ENCODE measurements at regions not wholly inside any gene's neighbourhood (a gene's known extent, or its start where the extent isn't known, plus 50 kb on each side); places are given as distances from the start of the nearest gene placed in this dataset.

DNA sequence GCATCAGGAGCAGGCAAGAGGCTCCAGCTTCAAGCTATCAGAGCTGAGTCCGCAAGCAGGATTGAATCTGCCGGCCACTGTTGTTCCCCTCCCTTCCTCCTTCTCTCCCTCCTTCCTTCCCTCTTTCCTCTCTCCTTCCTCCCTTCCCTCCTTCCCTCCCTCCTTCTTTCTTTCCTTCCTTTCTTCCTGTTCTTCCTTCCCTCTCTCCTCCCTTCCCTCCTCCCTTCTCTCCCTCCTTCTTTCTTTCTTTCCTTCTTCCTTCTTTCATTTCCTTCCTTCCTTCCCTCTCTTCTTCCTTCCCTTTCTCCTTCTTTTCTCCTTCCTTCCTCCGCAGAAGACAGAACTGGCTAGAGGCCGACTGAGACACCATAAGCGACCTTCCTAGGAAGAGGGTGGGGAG lies 534.0 kb downstream of the NPHP4 start:
- no peaks in the 10 kb centered on the region for H3K36me3 ChIP-seq (ENCODE audit: insufficient read depth, low read depth, low read length)
- H3K27me3 ChIP-seq (ENCODE audit: insufficient read depth, low read length) = no peaks in the 10 kb centered on the region
- no peak overlapping the region for H3K9ac ChIP-seq (ENCODE audit: low read depth, low read length)
- no peak overlapping the region for H3K27ac ChIP-seq (ENCODE audit: low read length)
- 0 out of 2 replicates have a peak, but pooled peaks cover 3% of the 10 kb centered on the region for H3K4me1 ChIP-seq (ENCODE audit: insufficient read depth, low read length)
- no peak overlapping the region for H3K4me3 ChIP-seq (ENCODE audit: low read length)
- no peaks in the 10 kb centered on the region; the same call in 1 of the 2 replicates for H3K9me3 ChIP-seq (ENCODE audit: insufficient read depth, low read depth, low read length)

GRCh38 chr1:5456090-5456811 lies 536.0 kb downstream of the NPHP4 start:
- Histone ChIP-seq H3K4me1 (ENCODE audit: insufficient read depth, low read length) (0 out of 2 replicates have a peak, but pooled peaks cover 3% of the 10 kb centered on the region), H3K4me3 (ENCODE audit: low read length) (no peak overlapping the region), H3K36me3 (ENCODE audit: insufficient read depth, low read depth, low read length) (no peaks in the 10 kb centered on the region), H3K27ac (ENCODE audit: low read length) (no peak overlapping the region), H3K27me3 (ENCODE audit: insufficient read depth, low read length) (no peaks in the 10 kb centered on the region), H3K9me3 (ENCODE audit: insufficient read depth, low read depth, low read length) (no peaks in the 10 kb centered on the region), H3K9ac (ENCODE audit: low read depth, low read length) (no peak overlapping the region)

- no peaks in the 10 kb centered on the region for H3K36me3 ChIP-seq (ENCODE audit: insufficient read depth, low read depth, low read length)
- H3K9ac ChIP-seq (ENCODE audit: low read depth, low read length) = no peak overlapping the region
- 0 out of 2 replicates have a peak, but pooled peaks cover 3% of the 10 kb centered on the region for H3K4me1 ChIP-seq (ENCODE audit: insufficient read depth, low read length)
- H3K27ac ChIP-seq (ENCODE audit: low read length) = no peak overlapping the region
- H3K9me3 ChIP-seq (ENCODE audit: insufficient read depth, low read depth, low read length) = no peaks in the 10 kb centered on the region
- no peaks in the 10 kb centered on the region for H3K27me3 ChIP-seq (ENCODE audit: insufficient read depth, low read length)
- no peak overlapping the region for H3K4me3 ChIP-seq (ENCODE audit: low read length)
Observed at GRCh38 chr1:5455651-5456050, 536.6 kb downstream of the NPHP4 start.

DNA sequence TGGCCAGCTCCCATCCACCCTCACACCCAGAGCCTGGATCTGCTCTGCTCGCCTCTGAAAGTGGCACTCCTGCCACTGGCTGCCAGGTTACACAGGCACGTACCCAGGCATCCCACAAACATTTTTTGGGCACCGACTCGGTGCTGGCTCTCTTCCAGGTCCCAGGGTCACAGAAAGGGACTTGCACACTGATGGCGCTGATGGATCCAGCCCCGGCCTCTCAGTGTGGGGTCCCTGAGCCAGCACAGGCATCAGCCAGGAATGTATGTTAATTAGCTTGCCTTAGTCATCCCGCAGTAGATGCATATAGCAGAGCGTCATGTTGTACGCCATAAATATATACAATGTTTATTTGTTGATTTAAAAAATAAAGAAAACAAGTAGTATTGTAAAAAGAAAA lies 537.2 kb downstream of the NPHP4 start:
- Histone ChIP-seq H3K9ac (ENCODE audit: low read depth, low read length) (no peak overlapping the region), H3K4me3 (ENCODE audit: low read length) (no peak overlapping the region), H3K36me3 (ENCODE audit: insufficient read depth, low read depth, low read length) (no peaks in the 10 kb centered on the region), H3K9me3 (ENCODE audit: insufficient read depth, low read depth, low read length) (no peaks in the 10 kb centered on the region), H3K4me1 (ENCODE audit: insufficient read depth, low read length) (0 out of 2 replicates have a peak, but pooled peaks cover 3% of the 10 kb centered on the region), H3K27ac (ENCODE audit: low read length) (no peak overlapping the region), H3K27me3 (ENCODE audit: insufficient read depth, low read length) (no peaks in the 10 kb centered on the region)

DNA sequence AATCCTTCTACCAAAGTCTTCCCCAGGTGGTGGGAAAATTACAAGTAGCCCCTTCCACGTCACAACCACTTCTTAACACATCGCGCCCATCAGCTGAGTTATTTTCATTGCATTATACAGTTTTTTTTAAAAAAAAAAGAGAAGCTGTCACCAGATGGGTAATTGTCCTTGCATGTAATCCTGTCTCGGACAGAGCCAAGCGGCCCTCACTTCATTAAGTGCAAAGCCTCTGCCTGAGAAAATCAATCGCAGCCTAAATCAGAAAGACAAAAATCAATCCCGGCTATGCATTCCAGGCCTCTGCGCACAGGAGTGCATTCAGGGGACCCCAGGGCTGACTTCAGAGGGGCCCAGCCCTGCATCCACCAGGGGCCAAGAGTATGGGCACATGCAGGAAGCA lies 538.9 kb downstream of the NPHP4 start:
- Histone ChIP-seq H3K9me3 (ENCODE audit: insufficient read depth, low read depth, low read length) (no peaks in the 10 kb centered on the region), H3K27me3 (ENCODE audit: insufficient read depth, low read length) (no peaks in the 10 kb centered on the region), H3K4me3 (ENCODE audit: low read length) (no peak overlapping the region), H3K27ac (ENCODE audit: low read length) (no peak overlapping the region), H3K9ac (ENCODE audit: low read depth, low read length) (no peak overlapping the region), H3K4me1 (ENCODE audit: insufficient read depth, low read length) (0 out of 2 replicates have a peak, but pooled peaks cover 3% of the 10 kb centered on the region), H3K36me3 (ENCODE audit: insufficient read depth, low read depth, low read length) (no peaks in the 10 kb centered on the region)

DNA sequence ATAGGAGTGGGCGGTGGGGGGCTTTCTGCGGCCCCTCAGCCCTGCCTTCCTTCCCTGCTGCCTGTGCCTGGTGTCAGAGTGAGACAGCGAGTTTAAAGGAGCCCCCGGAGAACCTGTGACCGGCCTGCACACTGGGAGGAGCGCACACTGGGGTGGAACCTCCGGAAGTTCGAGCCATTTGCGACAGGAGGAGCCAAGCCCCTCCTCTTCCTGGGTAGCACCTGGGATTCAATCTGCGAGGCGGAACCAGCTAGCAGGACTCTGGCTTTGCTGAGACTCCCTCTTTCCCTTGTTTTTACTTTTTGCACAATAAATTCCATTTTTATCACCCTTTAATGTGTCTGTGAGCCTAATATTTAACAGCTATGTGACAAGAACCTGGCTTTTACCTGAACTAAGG lies 540.6 kb downstream of the NPHP4 start:
- H3K9me3 ChIP-seq (ENCODE audit: insufficient read depth, low read depth, low read length) = no peaks in the 10 kb centered on the region
- no peaks in the 10 kb centered on the region for H3K27me3 ChIP-seq (ENCODE audit: insufficient read depth, low read length)
- no peaks in the 10 kb centered on the region for H3K36me3 ChIP-seq (ENCODE audit: insufficient read depth, low read depth, low read length)
- no peak overlapping the region for H3K27ac ChIP-seq (ENCODE audit: low read length)
- no peak overlapping the region for H3K4me3 ChIP-seq (ENCODE audit: low read length)
- no peak overlapping the region for H3K9ac ChIP-seq (ENCODE audit: low read depth, low read length)
- 0 out of 2 replicates have a peak, but pooled peaks cover 3% of the 10 kb centered on the region for H3K4me1 ChIP-seq (ENCODE audit: insufficient read depth, low read length)

- Histone ChIP-seq H3K4me3 (ENCODE audit: low read length) (no peak overlapping the region), H3K9ac (ENCODE audit: low read depth, low read length) (no peak overlapping the region), H3K36me3 (ENCODE audit: insufficient read depth, low read depth, low read length) (no peaks in the 10 kb centered on the region), H3K4me1 (ENCODE audit: insufficient read depth, low read length) (no peaks in the 10 kb centered on the region), H3K9me3 (ENCODE audit: insufficient read depth, low read depth, low read length) (no peaks in the 10 kb centered on the region), H3K27ac (ENCODE audit: low read length) (no peak overlapping the region), H3K27me3 (ENCODE audit: insufficient read depth, low read length) (no peaks in the 10 kb centered on the region)
Observed at GRCh38 chr1:5448486-5448885, 543.7 kb downstream of the NPHP4 start.

- Histone ChIP-seq H3K9ac (ENCODE audit: low read depth, low read length) (no peak overlapping the region), H3K27me3 (ENCODE audit: insufficient read depth, low read length) (no peaks in the 10 kb centered on the region), H3K4me3 (ENCODE audit: low read length) (no peak overlapping the region), H3K27ac (ENCODE audit: low read length) (no peak overlapping the region), H3K4me1 (ENCODE audit: insufficient read depth, low read length) (no peaks in the 10 kb centered on the region), H3K9me3 (ENCODE audit: insufficient read depth, low read depth, low read length) (no peaks in the 10 kb centered on the region), H3K36me3 (ENCODE audit: insufficient read depth, low read depth, low read length) (no peaks in the 10 kb centered on the region)
Observed at GRCh38 chr1:5447503-5447960, 544.7 kb downstream of the NPHP4 start.

DNA sequence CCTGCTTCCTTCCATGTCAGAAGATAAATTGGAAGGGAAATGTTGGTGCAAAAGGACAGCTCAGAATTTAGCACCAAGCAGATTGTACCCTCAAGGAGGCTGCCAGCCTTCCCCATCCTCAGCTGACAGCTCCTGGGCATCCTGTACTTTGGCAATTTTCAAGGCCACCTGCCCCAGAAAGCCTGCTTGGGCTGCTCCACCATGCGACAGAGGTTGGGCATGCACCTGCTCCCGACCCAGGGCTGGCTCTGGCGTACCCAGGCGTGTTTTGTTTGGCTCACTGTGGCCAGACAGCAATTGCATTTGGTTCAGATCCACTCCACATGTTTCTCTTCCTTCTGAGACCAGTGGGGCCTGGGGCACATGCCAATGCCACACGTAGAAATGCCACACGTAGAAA lies 547.8 kb downstream of the NPHP4 start:
- Histone ChIP-seq H3K9me3 (ENCODE audit: insufficient read depth, low read depth, low read length) (no peaks in the 10 kb centered on the region), H3K27me3 (ENCODE audit: insufficient read depth, low read length) (no peaks in the 10 kb centered on the region), H3K4me3 (ENCODE audit: low read length) (no peak overlapping the region)

DNA sequence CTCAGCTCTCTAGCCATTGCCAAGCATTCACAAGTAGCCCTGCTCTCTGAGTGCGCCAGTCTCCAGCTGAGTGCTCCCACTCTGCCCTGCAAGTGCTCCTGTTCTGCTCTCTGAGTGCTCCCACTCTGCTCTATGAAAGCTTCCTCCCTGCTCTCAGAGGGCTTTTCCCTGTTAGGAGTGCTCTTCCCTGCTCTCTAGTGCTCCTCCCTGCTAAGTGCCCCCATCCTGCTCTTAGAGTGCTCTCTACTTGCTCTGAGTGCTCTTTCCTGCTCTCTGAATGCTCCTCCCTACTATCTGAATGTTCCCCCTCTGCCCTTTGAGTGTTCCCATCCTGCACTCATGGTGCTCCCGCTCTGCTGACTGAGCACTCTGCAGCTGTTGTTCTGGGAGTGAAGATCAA lies 555.4 kb downstream of the NPHP4 start:
- no peak overlapping the region for H3K4me3 ChIP-seq (ENCODE audit: low read length)
- no peaks in the 10 kb centered on the region for H3K27me3 ChIP-seq (ENCODE audit: insufficient read depth, low read length)
- H3K9ac ChIP-seq (ENCODE audit: low read depth, low read length) = no peak overlapping the region
- H3K4me1 ChIP-seq (ENCODE audit: insufficient read depth, low read length) = no peaks in the 10 kb centered on the region
- no peak overlapping the region for H3K27ac ChIP-seq (ENCODE audit: low read length)
- H3K9me3 ChIP-seq (ENCODE audit: insufficient read depth, low read depth, low read length) = peaks cover 12% of the 10 kb centered on the region
- no peaks in the 10 kb centered on the region for H3K36me3 ChIP-seq (ENCODE audit: insufficient read depth, low read depth, low read length)

More for the DNA sequence above, 547.8 kb downstream of the NPHP4 start:
- Histone ChIP-seq H3K4me1 (ENCODE audit: insufficient read depth, low read length) (no peaks in the 10 kb centered on the region), H3K9ac (ENCODE audit: low read depth, low read length) (no peak overlapping the region), H3K36me3 (ENCODE audit: insufficient read depth, low read depth, low read length) (no peaks in the 10 kb centered on the region), H3K27ac (ENCODE audit: low read length) (no peak overlapping the region)

GRCh38 chr1:5435414-5435813 lies 556.8 kb downstream of the NPHP4 start:
- H3K9me3 ChIP-seq (ENCODE audit: insufficient read depth, low read depth, low read length) = peaks cover 12% of the 10 kb centered on the region

DNA sequence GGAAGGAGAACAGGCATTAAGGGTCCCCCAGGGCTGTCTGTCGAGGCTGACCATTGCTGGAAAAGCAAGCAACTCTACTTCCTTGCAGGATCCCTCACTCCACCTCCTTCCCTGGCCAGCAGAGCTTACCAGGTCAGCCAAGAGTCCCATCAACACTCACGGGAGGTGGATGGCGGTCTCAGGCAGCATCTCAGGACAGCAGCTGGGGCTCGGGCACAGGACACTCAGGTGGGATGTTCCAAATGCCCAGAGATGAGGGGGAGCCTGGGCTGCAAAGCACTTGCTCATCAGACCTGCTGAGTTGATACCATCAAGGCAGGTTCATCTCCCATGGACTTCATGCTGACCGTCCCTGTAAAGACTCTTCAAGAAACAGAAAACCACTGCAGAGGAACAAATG lies 559.8 kb downstream of the NPHP4 start:
- H3K9me3 ChIP-seq (ENCODE audit: insufficient read depth, low read depth, low read length) = peaks cover 2% of the 10 kb centered on the region; the same call in 1 of the 2 replicates
- H3K4me3 ChIP-seq (ENCODE audit: low read length) = no peak overlapping the region
- peaks cover 20% of the 10 kb centered on the region for H3K4me1 ChIP-seq (ENCODE audit: insufficient read depth, low read length)
- H3K36me3 ChIP-seq (ENCODE audit: insufficient read depth, low read depth, low read length) = no peaks in the 10 kb centered on the region
- H3K27ac ChIP-seq (ENCODE audit: low read length) = no peak overlapping the region
- H3K9ac ChIP-seq (ENCODE audit: low read depth, low read length) = no peak overlapping the region
- H3K27me3 ChIP-seq (ENCODE audit: insufficient read depth, low read length) = no peaks in the 10 kb centered on the region

More at GRCh38 chr1:5435414-5435813, 556.8 kb downstream of the NPHP4 start:
- H3K9ac ChIP-seq (ENCODE audit: low read depth, low read length) = no peak overlapping the region
- no peaks in the 10 kb centered on the region for H3K36me3 ChIP-seq (ENCODE audit: insufficient read depth, low read depth, low read length)
- no peak overlapping the region for H3K4me3 ChIP-seq (ENCODE audit: low read length)
- H3K4me1 ChIP-seq (ENCODE audit: insufficient read depth, low read length) = peaks cover 9% of the 10 kb centered on the region
- H3K27me3 ChIP-seq (ENCODE audit: insufficient read depth, low read length) = no peaks in the 10 kb centered on the region
- H3K27ac ChIP-seq (ENCODE audit: low read length) = no peak overlapping the region

Measured in iPS-20b (cell line).